ENCODE measurements at regions not wholly inside any gene's neighbourhood (a gene's known extent, or its start where the extent isn't known, plus 50 kb on each side); places are given as distances from the start of the nearest gene placed in this dataset.

DNA sequence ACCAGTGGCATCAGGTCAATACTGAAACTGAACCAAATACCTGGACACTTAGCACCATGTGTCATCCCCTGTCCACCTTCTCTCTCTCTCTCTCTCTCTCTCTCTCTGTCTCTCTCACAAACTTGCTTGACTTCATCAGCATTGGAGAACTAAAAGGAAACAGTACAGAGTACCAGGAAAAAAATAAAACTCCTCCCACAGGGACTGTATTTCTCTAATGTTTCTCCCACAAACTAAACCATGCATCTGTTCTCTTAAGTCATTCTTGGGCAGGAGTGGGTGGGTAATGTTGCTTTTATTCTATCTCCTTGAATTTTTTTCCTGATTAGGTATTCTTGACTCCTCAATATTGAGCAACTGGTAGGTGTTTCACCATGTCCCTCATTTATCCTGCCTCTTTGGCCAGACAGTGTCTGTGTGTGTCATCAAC lies 112.9 kb upstream of the CACNA1A start:
- TF ChIP-seq, protein P1, sequence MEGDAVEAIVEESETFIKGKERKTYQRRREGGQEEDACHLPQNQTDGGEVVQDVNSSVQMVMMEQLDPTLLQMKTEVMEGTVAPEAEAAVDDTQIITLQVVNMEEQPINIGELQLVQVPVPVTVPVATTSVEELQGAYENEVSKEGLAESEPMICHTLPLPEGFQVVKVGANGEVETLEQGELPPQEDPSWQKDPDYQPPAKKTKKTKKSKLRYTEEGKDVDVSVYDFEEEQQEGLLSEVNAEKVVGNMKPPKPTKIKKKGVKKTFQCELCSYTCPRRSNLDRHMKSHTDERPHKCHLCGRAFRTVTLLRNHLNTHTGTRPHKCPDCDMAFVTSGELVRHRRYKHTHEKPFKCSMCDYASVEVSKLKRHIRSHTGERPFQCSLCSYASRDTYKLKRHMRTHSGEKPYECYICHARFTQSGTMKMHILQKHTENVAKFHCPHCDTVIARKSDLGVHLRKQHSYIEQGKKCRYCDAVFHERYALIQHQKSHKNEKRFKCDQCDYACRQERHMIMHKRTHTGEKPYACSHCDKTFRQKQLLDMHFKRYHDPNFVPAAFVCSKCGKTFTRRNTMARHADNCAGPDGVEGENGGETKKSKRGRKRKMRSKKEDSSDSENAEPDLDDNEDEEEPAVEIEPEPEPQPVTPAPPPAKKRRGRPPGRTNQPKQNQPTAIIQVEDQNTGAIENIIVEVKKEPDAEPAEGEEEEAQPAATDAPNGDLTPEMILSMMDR (IDR thresholded peaks at IDR 0.05), result no peak
- no peak for TF ChIP-seq POLR2A (IDR thresholded peaks at IDR 0.05)

All from thyroid gland (tissue), 4 donors.